GM18519 (cell line): ENCODE measurements at regions not wholly inside any gene's neighbourhood (a gene's known extent, or its start where the extent isn't known, plus 50 kb on each side); places are given as distances from the start of the nearest gene placed in this dataset.

Experiments
- ATAC-seq: cut with Tn5 transposase; IDR thresholded peaks from one replicate; pipeline ENCODE4 v1.9.1; 2021; ENCODE audit warnings: mild to moderate bottlenecking, moderate library complexity; ENCODE audit not compliant: unreplicated experiment, low FRiP score

DNA sequence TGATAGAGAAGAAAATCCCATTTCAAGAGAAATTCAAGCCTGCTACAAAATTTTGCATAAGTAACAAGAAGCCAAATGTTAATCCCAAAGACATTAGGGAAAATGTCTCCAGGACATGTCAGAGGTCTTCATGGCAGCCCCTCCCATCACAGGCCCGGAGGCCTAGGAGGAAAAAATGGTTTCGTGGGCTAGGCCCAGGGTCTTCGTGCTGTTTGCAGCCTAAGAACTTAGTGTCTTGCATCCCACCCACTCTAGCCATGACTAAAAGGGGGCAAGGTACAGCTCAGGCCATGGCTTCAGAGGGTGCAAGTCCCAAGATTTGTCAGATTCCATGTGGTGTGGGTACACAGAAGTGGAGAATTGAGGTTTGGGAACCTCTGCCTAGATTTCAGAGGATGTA is 57.8 kb upstream of the TAPT1 start:
- ATAC-seq: no peak

DNA sequence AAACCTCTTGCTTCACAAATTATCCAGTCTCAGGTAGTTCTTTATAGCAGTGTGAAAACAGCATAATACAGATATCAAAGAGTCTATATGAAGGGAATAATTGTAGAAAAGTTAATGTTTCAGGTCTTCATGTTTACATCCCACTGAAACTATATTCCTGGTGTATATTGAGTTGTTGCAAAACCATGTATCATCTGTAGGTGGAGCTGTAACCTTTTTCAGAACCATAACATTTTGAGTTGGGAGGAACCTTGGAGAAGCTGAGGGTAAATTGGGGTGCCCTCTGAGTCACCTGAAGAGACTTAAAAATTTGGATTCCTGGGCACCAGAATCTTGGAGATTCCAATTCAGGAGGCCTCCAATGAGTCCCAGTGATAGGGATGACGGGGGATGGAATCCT is 51.9 kb upstream of the TAPT1 start:
- ATAC-seq: no peak
